Activated naive CD8-positive, alpha-beta T cell treated with anti-CD3 and anti-CD28 coated beads, Interleukin-2, amount 50 U/mL, for 24 hours (primary cell): ENCODE measurements at regions not wholly inside any gene's neighbourhood (a gene's known extent, or its start where the extent isn't known, plus 50 kb on each side); places are given as distances from the start of the nearest gene placed in this dataset.

Experiments
- ATAC-seq: fragments of 150-1000 bp; cut with Tn5 transposase; one replicate; pipeline ENCODE4 v1.10.0; 2021
- DNase-seq: peaks from one replicate; pipeline ENCODE4 v3.0.0; 2021
- H3K27ac Mint-ChIP-seq: one replicate; pipeline ENCODE4 v1.8.0; 2021; ENCODE audit warnings: mild to moderate bottlenecking, mixed read lengths
- H3K27me3 Mint-ChIP-seq: one replicate; pipeline ENCODE4 v1.8.0; 2021; ENCODE audit warnings: mixed read lengths
- H3K36me3 Mint-ChIP-seq: one replicate; pipeline ENCODE4 v1.8.0; 2021; ENCODE audit warnings: low read depth, mixed read lengths
- H3K4me1 Mint-ChIP-seq: one replicate; pipeline ENCODE4 v1.8.0; 2021; ENCODE audit warnings: mixed read lengths
- H3K4me3 Mint-ChIP-seq: one replicate; pipeline ENCODE4 v1.8.0; 2021; ENCODE audit warnings: mild to moderate bottlenecking, moderate library complexity, mixed read lengths
- H3K9me3 Mint-ChIP-seq: one replicate; pipeline ENCODE4 v1.8.0; 2021; ENCODE audit warnings: mixed read lengths

- no peaks in the 10 kb centered on the region for H3K4me1 Mint-ChIP-seq
- peaks cover 19% of the 10 kb centered on the region for H3K9me3 Mint-ChIP-seq
- H3K27me3 Mint-ChIP-seq = no peaks in the 10 kb centered on the region
- no peak overlapping the region for H3K27ac Mint-ChIP-seq
- ATAC-seq = no peak
- no peaks in the 10 kb centered on the region for H3K36me3 Mint-ChIP-seq
- DNase-seq = no peak
- no peak overlapping the region for H3K4me3 Mint-ChIP-seq
Observed at GRCh38 chr3:80556763-80557162, 789.0 kb upstream of the ROBO1 start.

GRCh38 chr3:80554304-80554703 lies 786.5 kb upstream of the ROBO1 start:
- Mint-ChIP-seq H3K9me3 (peaks cover 21% of the 10 kb centered on the region), H3K27me3 (no peaks in the 10 kb centered on the region), H3K36me3 (no peaks in the 10 kb centered on the region), H3K4me1 (no peaks in the 10 kb centered on the region), H3K4me3 (no peak overlapping the region), H3K27ac (no peak overlapping the region)
- no peak for ATAC-seq
- DNase-seq = no peak

GRCh38 chr3:80553211-80553610 lies 785.4 kb upstream of the ROBO1 start:
- DNase-seq (no peak), ATAC-seq (no peak)
- Mint-ChIP-seq H3K9me3 (peaks cover 19% of the 10 kb centered on the region), H3K27me3 (no peaks in the 10 kb centered on the region), H3K27ac (no peak overlapping the region), H3K36me3 (no peaks in the 10 kb centered on the region), H3K4me1 (no peaks in the 10 kb centered on the region), H3K4me3 (no peak overlapping the region)

GRCh38 chr3:80550174-80550573 lies 782.4 kb upstream of the ROBO1 start:
- ATAC-seq = no peak
- no peak overlapping the region for H3K27ac Mint-ChIP-seq
- H3K27me3 Mint-ChIP-seq = no peaks in the 10 kb centered on the region
- peaks cover 15% of the 10 kb centered on the region for H3K9me3 Mint-ChIP-seq
- DNase-seq = no peak
- H3K4me3 Mint-ChIP-seq = no peak overlapping the region
- no peaks in the 10 kb centered on the region for H3K36me3 Mint-ChIP-seq
- no peaks in the 10 kb centered on the region for H3K4me1 Mint-ChIP-seq

GRCh38 chr3:80549173-80549572 lies 781.4 kb upstream of the ROBO1 start:
- DNase-seq (no peak), ATAC-seq (no peak)
- Mint-ChIP-seq H3K27me3 (no peaks in the 10 kb centered on the region), H3K27ac (no peak overlapping the region), H3K9me3 (peaks cover 16% of the 10 kb centered on the region), H3K36me3 (no peaks in the 10 kb centered on the region), H3K4me1 (no peaks in the 10 kb centered on the region), H3K4me3 (no peak overlapping the region)

GRCh38 chr3:80543154-80543553 lies 775.4 kb upstream of the ROBO1 start:
- peaks cover 4% of the 10 kb centered on the region for H3K9me3 Mint-ChIP-seq
- H3K36me3 Mint-ChIP-seq = no peaks in the 10 kb centered on the region
- no peak for DNase-seq
- no peak overlapping the region for H3K4me3 Mint-ChIP-seq
- H3K27me3 Mint-ChIP-seq = no peaks in the 10 kb centered on the region
- no peak for ATAC-seq
- no peak overlapping the region for H3K27ac Mint-ChIP-seq
- H3K4me1 Mint-ChIP-seq = no peaks in the 10 kb centered on the region

GRCh38 chr3:80542456-80542855 lies 774.7 kb upstream of the ROBO1 start:
- Mint-ChIP-seq H3K9me3 (peaks cover 8% of the 10 kb centered on the region), H3K4me3 (no peak overlapping the region), H3K27me3 (no peaks in the 10 kb centered on the region), H3K27ac (no peak overlapping the region), H3K36me3 (no peaks in the 10 kb centered on the region), H3K4me1 (no peaks in the 10 kb centered on the region)
- no peak for ATAC-seq
- no peak for DNase-seq

- Mint-ChIP-seq H3K4me1 (no peaks in the 10 kb centered on the region), H3K4me3 (no peak overlapping the region), H3K36me3 (no peaks in the 10 kb centered on the region), H3K27me3 (no peaks in the 10 kb centered on the region), H3K9me3 (peaks cover 12% of the 10 kb centered on the region), H3K27ac (no peak overlapping the region)
- DNase-seq = no peak
- ATAC-seq = no peak
Observed at GRCh38 chr3:80537680-80538079, 769.9 kb upstream of the ROBO1 start.

GRCh38 chr3:80535286-80535685 lies 767.5 kb upstream of the ROBO1 start:
- no peak overlapping the region for H3K27ac Mint-ChIP-seq
- DNase-seq (no peak), ATAC-seq (no peak)
- H3K9me3 Mint-ChIP-seq = peaks cover 12% of the 10 kb centered on the region
- H3K4me1 Mint-ChIP-seq = no peaks in the 10 kb centered on the region
- no peak overlapping the region for H3K4me3 Mint-ChIP-seq
- H3K36me3 Mint-ChIP-seq = no peaks in the 10 kb centered on the region
- no peaks in the 10 kb centered on the region for H3K27me3 Mint-ChIP-seq

GRCh38 chr3:80533553-80533952 lies 765.8 kb upstream of the ROBO1 start:
- DNase-seq (no peak), ATAC-seq (no peak)
- no peaks in the 10 kb centered on the region for H3K27me3 Mint-ChIP-seq
- H3K4me3 Mint-ChIP-seq = no peak overlapping the region
- H3K4me1 Mint-ChIP-seq = no peaks in the 10 kb centered on the region
- no peaks in the 10 kb centered on the region for H3K36me3 Mint-ChIP-seq
- H3K9me3 Mint-ChIP-seq = peaks cover 20% of the 10 kb centered on the region
- H3K27ac Mint-ChIP-seq = no peak overlapping the region

- Mint-ChIP-seq H3K9me3 (peaks cover 27% of the 10 kb centered on the region), H3K36me3 (no peaks in the 10 kb centered on the region), H3K27me3 (no peaks in the 10 kb centered on the region), H3K27ac (no peak overlapping the region), H3K4me1 (no peaks in the 10 kb centered on the region), H3K4me3 (no peak overlapping the region)
- no peak for ATAC-seq
- no peak for DNase-seq
Observed at GRCh38 chr3:80526153-80526552, 758.4 kb upstream of the ROBO1 start.

GRCh38 chr3:80521081-80521480 lies 753.3 kb upstream of the ROBO1 start:
- Mint-ChIP-seq H3K36me3 (no peaks in the 10 kb centered on the region), H3K9me3 (peaks cover 19% of the 10 kb centered on the region), H3K27me3 (no peaks in the 10 kb centered on the region), H3K27ac (no peak overlapping the region), H3K4me3 (no peak overlapping the region), H3K4me1 (no peaks in the 10 kb centered on the region)
- no peak for ATAC-seq
- no peak for DNase-seq

GRCh38 chr3:80519436-80519835 lies 751.6 kb upstream of the ROBO1 start:
- H3K4me3 Mint-ChIP-seq = no peak overlapping the region
- peaks cover 16% of the 10 kb centered on the region for H3K9me3 Mint-ChIP-seq
- no peaks in the 10 kb centered on the region for H3K36me3 Mint-ChIP-seq
- no peaks in the 10 kb centered on the region for H3K4me1 Mint-ChIP-seq
- H3K27me3 Mint-ChIP-seq = no peaks in the 10 kb centered on the region
- DNase-seq (no peak), ATAC-seq (no peak)
- no peak overlapping the region for H3K27ac Mint-ChIP-seq

GRCh38 chr3:80496452-80496851 lies 728.7 kb upstream of the ROBO1 start:
- no peak for DNase-seq
- H3K27me3 Mint-ChIP-seq = no peaks in the 10 kb centered on the region
- peaks cover 9% of the 10 kb centered on the region for H3K9me3 Mint-ChIP-seq
- no peak overlapping the region for H3K4me3 Mint-ChIP-seq
- no peaks in the 10 kb centered on the region for H3K4me1 Mint-ChIP-seq
- H3K36me3 Mint-ChIP-seq = no peaks in the 10 kb centered on the region
- no peak overlapping the region for H3K27ac Mint-ChIP-seq
- ATAC-seq = no peak

- Mint-ChIP-seq H3K36me3 (no peaks in the 10 kb centered on the region), H3K9me3 (peaks cover 11% of the 10 kb centered on the region), H3K4me1 (no peaks in the 10 kb centered on the region), H3K27ac (no peak overlapping the region), H3K4me3 (no peak overlapping the region), H3K27me3 (no peaks in the 10 kb centered on the region)
- ATAC-seq = no peak
- DNase-seq = no peak
Observed at GRCh38 chr3:80492162-80492561, 724.4 kb upstream of the ROBO1 start.

- H3K4me3 Mint-ChIP-seq = no peak overlapping the region
- DNase-seq = no peak
- H3K27ac Mint-ChIP-seq = no peak overlapping the region
- no peaks in the 10 kb centered on the region for H3K36me3 Mint-ChIP-seq
- no peaks in the 10 kb centered on the region for H3K27me3 Mint-ChIP-seq
- no peaks in the 10 kb centered on the region for H3K4me1 Mint-ChIP-seq
- no peak for ATAC-seq
- no peaks in the 10 kb centered on the region for H3K9me3 Mint-ChIP-seq
Observed at GRCh38 chr3:80472961-80473360, 705.2 kb upstream of the ROBO1 start.
